Panc1 (cell line): ENCODE measurements at regions not wholly inside any gene's neighbourhood (a gene's known extent, or its start where the extent isn't known, plus 50 kb on each side); places are given as distances from the start of the nearest gene placed in this dataset.

Experiments
- ATAC-seq: fragments of 200-7000 bp; cut with Tn5 transposase; 2 replicates; pipeline ENCODE4 v1.9.1; 2020; ENCODE audit warnings: mild to moderate bottlenecking, moderate library complexity
- BruUV-seq: library from RNA; stranded (reverse); fragments of 400-500 nt; replicated peaks from 2 replicates; lab custom pipeline; 2021; lab: Mats Ljungman, UMichigan
- CTCF ChIA-PET: fragments of 300-600 bp; sonication (Branson Sonifier 250); formaldehyde crosslinking; loops from one replicate; lab custom pipeline; 2022; ENCODE audit warnings: antibody characterized with exemption; lab: Charles Lee
- POLR2A ChIA-PET: fragments of 300-600 bp; sonication (Branson Sonifier 250); formaldehyde crosslinking; loops from one replicate; lab custom pipeline; 2022; ENCODE audit warnings: antibody characterized with exemption; lab: Charles Lee
- DNase-seq: peaks from one replicate; pipeline ENCODE4 v3.0.0-alpha.2; 2010; ENCODE audit warnings: low read depth, low spot score
- H3K27ac ChIP-seq: 2 replicates; pipeline ENCODE4 v1.5.1; 2011; ENCODE audit warnings: mild to moderate bottlenecking, low read length, inconsistent platforms
- H3K27me3 ChIP-seq: fragments of 200-500 bp; sonication (Bioruptor generic); 2 replicates; pipeline ENCODE4 v1.6.0; 2014; ENCODE audit warnings: low read length, inconsistent platforms; ENCODE audit not compliant: control insufficient read depth, insufficient read depth
- H3K36me3 ChIP-seq: fragments of 200-500 bp; sonication (Bioruptor generic); 2 replicates; pipeline ENCODE4 v1.5.1; 2014; ENCODE audit warnings: inconsistent platforms, mild to moderate bottlenecking, low read length, moderate library complexity; ENCODE audit not compliant: control insufficient read depth, insufficient read depth
- H3K4me1 ChIP-seq: 2 replicates; pipeline ENCODE4 v1.5.1; 2011; ENCODE audit warnings: inconsistent platforms, mild to moderate bottlenecking, low read length, moderate library complexity; ENCODE audit not compliant: control insufficient read depth, insufficient read depth
- H3K4me3 ChIP-seq, 2 experiments: 2 replicates each; pipeline ENCODE4 v1.5.1; 2011 to 2012; ENCODE audit warnings: low read depth in 2 of 2, low read length in 2 of 2, mild to moderate bottlenecking in 2 of 2, inconsistent platforms in 1 of 2, moderate library complexity in 1 of 2
- H3K9me3 ChIP-seq: fragments of 200-500 bp; sonication (Bioruptor generic); 2 replicates; pipeline ENCODE4 v1.5.1; 2014; ENCODE audit warnings: low read depth, mild to moderate bottlenecking, inconsistent platforms, low read length, moderate library complexity; ENCODE audit not compliant: control insufficient read depth, insufficient read depth
- POLR2AphosphoS5 ChIP-seq: IDR thresholded peaks from 2 replicates; pipeline ENCODE4 v1.6.1; 2012; ENCODE audit warnings: mild to moderate bottlenecking, low read depth, low read length, moderate library complexity
- SIN3A ChIP-seq: IDR thresholded peaks from 2 replicates; pipeline ENCODE4 v1.6.1; 2012; ENCODE audit warnings: low read depth, mild to moderate bottlenecking, low read length, moderate library complexity, borderline replicate concordance; ENCODE audit not compliant: insufficient read depth
- TCF7L2 ChIP-seq: IDR thresholded peaks from 2 replicates; pipeline ENCODE4 v1.6.1; 2011; ENCODE audit warnings: mild to moderate bottlenecking, low read depth, low read length, inconsistent platforms
- in situ Hi-C: cut with HindIII; loops from 2 replicates; pipeline ENCODE4 v1.10.0; 2016; ENCODE audit warnings: low sequenced_read_pairs, low pct_unique_long_range_greater_than_20kb
- intact Hi-C: fragments of 100-400 bp; cut with micrococcal nuclease; formaldehyde crosslinking; loops from one replicate; pipeline ENCODE4 v1.10.0; 2022; ENCODE audit not compliant: unreplicated experiment
- TF ChIP-seq, protein P1 (sequence below): fragments of 450-650 bp; IDR thresholded peaks from 2 replicates; pipeline ENCODE4 v1.5.1; 2017; ENCODE audit warnings: mild to moderate bottlenecking
- TF ChIP-seq, protein P2 (sequence below), 2 experiments: IDR thresholded peaks; 2 replicates each; pipeline ENCODE4 v1.6.1; 2011 to 2012; ENCODE audit warnings: low read depth in 2 of 2, control low read depth in 1 of 2, low read length in 1 of 2, mild to moderate bottlenecking in 1 of 2, moderate library complexity in 1 of 2; ENCODE audit not compliant: insufficient read depth in 1 of 2

DNA sequence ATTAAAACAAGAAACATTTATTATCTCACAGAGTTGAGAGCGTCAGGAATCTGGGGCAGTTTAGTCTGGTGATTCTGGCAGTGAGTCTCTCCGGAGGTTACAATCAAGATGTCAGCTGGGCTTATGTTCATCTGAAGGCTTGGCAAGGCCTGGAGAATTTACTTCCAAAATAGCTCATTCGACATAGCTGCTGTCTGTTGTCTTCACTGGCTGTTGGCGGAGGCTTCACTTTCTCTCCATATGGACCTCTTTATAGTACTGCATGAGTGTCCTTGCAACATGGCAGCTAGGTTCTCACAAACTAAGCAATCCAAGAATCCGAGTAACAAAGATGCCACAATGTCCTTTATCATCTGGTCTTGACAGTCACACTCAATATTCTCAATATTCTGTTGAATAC is 70.2 kb upstream of the ADGRL3 start:
- ChIA-PET CTCF (no interaction called here), POLR2A (no interaction called here)
- no peaks in the 10 kb centered on the region for H3K27me3 ChIP-seq
- TF ChIP-seq, protein P1, sequence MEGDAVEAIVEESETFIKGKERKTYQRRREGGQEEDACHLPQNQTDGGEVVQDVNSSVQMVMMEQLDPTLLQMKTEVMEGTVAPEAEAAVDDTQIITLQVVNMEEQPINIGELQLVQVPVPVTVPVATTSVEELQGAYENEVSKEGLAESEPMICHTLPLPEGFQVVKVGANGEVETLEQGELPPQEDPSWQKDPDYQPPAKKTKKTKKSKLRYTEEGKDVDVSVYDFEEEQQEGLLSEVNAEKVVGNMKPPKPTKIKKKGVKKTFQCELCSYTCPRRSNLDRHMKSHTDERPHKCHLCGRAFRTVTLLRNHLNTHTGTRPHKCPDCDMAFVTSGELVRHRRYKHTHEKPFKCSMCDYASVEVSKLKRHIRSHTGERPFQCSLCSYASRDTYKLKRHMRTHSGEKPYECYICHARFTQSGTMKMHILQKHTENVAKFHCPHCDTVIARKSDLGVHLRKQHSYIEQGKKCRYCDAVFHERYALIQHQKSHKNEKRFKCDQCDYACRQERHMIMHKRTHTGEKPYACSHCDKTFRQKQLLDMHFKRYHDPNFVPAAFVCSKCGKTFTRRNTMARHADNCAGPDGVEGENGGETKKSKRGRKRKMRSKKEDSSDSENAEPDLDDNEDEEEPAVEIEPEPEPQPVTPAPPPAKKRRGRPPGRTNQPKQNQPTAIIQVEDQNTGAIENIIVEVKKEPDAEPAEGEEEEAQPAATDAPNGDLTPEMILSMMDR, result no peak
- no peak for TF ChIP-seq TCF7L2
- TF ChIP-seq, protein P2, sequence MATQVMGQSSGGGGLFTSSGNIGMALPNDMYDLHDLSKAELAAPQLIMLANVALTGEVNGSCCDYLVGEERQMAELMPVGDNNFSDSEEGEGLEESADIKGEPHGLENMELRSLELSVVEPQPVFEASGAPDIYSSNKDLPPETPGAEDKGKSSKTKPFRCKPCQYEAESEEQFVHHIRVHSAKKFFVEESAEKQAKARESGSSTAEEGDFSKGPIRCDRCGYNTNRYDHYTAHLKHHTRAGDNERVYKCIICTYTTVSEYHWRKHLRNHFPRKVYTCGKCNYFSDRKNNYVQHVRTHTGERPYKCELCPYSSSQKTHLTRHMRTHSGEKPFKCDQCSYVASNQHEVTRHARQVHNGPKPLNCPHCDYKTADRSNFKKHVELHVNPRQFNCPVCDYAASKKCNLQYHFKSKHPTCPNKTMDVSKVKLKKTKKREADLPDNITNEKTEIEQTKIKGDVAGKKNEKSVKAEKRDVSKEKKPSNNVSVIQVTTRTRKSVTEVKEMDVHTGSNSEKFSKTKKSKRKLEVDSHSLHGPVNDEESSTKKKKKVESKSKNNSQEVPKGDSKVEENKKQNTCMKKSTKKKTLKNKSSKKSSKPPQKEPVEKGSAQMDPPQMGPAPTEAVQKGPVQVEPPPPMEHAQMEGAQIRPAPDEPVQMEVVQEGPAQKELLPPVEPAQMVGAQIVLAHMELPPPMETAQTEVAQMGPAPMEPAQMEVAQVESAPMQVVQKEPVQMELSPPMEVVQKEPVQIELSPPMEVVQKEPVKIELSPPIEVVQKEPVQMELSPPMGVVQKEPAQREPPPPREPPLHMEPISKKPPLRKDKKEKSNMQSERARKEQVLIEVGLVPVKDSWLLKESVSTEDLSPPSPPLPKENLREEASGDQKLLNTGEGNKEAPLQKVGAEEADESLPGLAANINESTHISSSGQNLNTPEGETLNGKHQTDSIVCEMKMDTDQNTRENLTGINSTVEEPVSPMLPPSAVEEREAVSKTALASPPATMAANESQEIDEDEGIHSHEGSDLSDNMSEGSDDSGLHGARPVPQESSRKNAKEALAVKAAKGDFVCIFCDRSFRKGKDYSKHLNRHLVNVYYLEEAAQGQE (IDR thresholded peaks at IDR 0.05; ENCODE audit: insufficient read depth in 1 of 2, low read depth in 2 of 2, low read length in 1 of 2), result no peak
- TF ChIP-seq POLR2AphosphoS5, result no peak
- TF ChIP-seq SIN3A, result no peak
- in situ Hi-C loops (no loop called here), intact Hi-C loops (no loop called here)
- DNase-seq (no peak), ATAC-seq (no peak)
- H3K4me3 ChIP-seq, result no peak overlapping the region
- no peak overlapping the region for H3K27ac ChIP-seq
- no peaks in the 10 kb centered on the region for H3K36me3 ChIP-seq
- no peaks in the 10 kb centered on the region for H3K9me3 ChIP-seq
- no TSS peak for BruUV-seq
- no peaks in the 10 kb centered on the region for H3K4me1 ChIP-seq

DNA sequence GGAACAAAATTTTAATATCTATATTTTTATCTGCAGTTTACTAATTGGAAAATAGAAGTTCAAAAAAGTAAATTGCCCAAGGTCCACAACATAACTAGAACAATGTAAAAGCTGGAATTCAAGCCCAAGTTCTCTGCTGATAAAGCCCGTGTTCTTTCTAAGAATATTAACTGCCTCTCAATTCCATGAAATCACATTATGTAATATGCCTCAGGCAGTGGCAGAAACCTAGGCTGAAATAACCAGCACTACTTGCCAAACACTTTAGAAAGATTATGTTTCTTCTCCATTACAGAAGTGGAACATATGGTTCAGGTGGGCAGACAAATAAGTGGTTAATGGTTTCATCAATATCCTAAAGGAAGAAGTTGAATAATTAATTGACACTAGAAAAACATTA is 56.7 kb upstream of the ADGRL3 start:
- in situ Hi-C loops, result no loop called here
- POLR2A ChIA-PET, result no interaction called here
- CTCF ChIA-PET, result no interaction called here
- DNase-seq (no peak), ATAC-seq (no peak)
- no peaks in the 10 kb centered on the region for H3K27me3 ChIP-seq
- no peaks in the 10 kb centered on the region for H3K36me3 ChIP-seq
- no peak overlapping the region for H3K4me3 ChIP-seq
- intact Hi-C loops, result no loop called here
- no TSS peak for BruUV-seq
- H3K9me3 ChIP-seq, result no peaks in the 10 kb centered on the region
- no peak for TF ChIP-seq SIN3A
- TF ChIP-seq, protein P2 (IDR thresholded peaks at IDR 0.05; ENCODE audit: insufficient read depth in 1 of 2, low read depth in 2 of 2, low read length in 1 of 2), result no peak
- TF ChIP-seq, protein P1, result no peak
- no peak for TF ChIP-seq TCF7L2
- TF ChIP-seq POLR2AphosphoS5, result no peak
- no peaks in the 10 kb centered on the region for H3K4me1 ChIP-seq
- no peak overlapping the region for H3K27ac ChIP-seq
